C4-2B (cell line): ENCODE measurements at regions not wholly inside any gene's neighbourhood (a gene's known extent, or its start where the extent isn't known, plus 50 kb on each side); places are given as distances from the start of the nearest gene placed in this dataset.

Source experiments
- ZFX ChIP-seq: fragments of 450-650 bp; IDR thresholded peaks from 2 replicates; pipeline ENCODE4 v1.6.1; 2017
- TF ChIP-seq, protein P1 (sequence below): fragments of 450-650 bp; conservative IDR thresholded peaks from 2 replicates; pipeline ENCODE4 v1.5.1; 2017; ENCODE audit warnings: mild to moderate bottlenecking

DNA sequence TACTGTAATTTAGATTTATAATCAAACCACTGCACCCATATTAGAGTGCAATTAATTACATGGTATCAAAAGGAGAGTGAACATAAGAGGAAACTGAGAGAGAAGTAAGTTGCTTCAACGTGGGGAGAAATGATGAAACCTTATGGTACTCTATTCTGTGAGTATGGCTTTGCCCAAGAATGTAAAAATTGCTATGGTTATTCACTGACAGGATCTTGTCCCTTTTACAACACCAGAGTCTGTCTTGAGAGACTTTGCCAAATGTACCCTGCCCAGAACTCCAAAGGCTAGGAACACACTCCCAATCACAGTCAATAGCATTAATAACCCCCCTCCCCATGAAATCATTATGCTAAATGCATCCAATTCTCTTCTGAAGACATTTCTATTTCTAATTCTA is 974.8 kb upstream of the POU3F3 start:
- TF ChIP-seq, protein P1, sequence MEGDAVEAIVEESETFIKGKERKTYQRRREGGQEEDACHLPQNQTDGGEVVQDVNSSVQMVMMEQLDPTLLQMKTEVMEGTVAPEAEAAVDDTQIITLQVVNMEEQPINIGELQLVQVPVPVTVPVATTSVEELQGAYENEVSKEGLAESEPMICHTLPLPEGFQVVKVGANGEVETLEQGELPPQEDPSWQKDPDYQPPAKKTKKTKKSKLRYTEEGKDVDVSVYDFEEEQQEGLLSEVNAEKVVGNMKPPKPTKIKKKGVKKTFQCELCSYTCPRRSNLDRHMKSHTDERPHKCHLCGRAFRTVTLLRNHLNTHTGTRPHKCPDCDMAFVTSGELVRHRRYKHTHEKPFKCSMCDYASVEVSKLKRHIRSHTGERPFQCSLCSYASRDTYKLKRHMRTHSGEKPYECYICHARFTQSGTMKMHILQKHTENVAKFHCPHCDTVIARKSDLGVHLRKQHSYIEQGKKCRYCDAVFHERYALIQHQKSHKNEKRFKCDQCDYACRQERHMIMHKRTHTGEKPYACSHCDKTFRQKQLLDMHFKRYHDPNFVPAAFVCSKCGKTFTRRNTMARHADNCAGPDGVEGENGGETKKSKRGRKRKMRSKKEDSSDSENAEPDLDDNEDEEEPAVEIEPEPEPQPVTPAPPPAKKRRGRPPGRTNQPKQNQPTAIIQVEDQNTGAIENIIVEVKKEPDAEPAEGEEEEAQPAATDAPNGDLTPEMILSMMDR: no peak
- no peak for TF ChIP-seq ZFX
